Tibial nerve (tissue), 4 donors: ENCODE measurements at regions not wholly inside any gene's neighbourhood (a gene's known extent, or its start where the extent isn't known, plus 50 kb on each side); places are given as distances from the start of the nearest gene placed in this dataset.

ENCODE experiments used
- DNase-seq, 2 donors: peaks; one replicate each; pipeline ENCODE4 v3.0.0-alpha.2; 2019; ENCODE audit warnings: low spot score in 2 of 2
- H3K27ac ChIP-seq, 4 donors: fragments of 200-600 bp; sonication (generic) in 3 of 4; one replicate each; pipeline ENCODE4 v1.5.1; 2017 to 2019; ENCODE audit warnings: mild to moderate bottlenecking in 1 of 4
- H3K27me3 ChIP-seq, 2 donors: fragments of 200-600 bp; sonication (generic) in 1 of 2; one replicate each; pipeline versions ENCODE4 v1.5.1 to v1.6.0; 2017 to 2019
- H3K36me3 ChIP-seq, 3 donors: fragments of 200-600 bp; sonication (generic); one replicate each; pipeline ENCODE4 v1.5.1; 2018 to 2019
- H3K4me1 ChIP-seq, 4 donors: fragments of 200-600 bp; sonication (generic) in 3 of 4; one replicate each; pipeline ENCODE4 v1.5.1; 2017 to 2019
- H3K4me3 ChIP-seq, 4 donors: fragments of 200-600 bp; sonication (generic) in 3 of 4; one replicate each; pipeline ENCODE4 v1.5.1; 2017 to 2019; ENCODE audit warnings: mild to moderate bottlenecking in 1 of 4, moderate library complexity in 1 of 4
- H3K9me3 ChIP-seq, 4 donors: fragments of 200-600 bp; sonication (generic) in 3 of 4; one replicate each; pipeline ENCODE4 v1.5.1; 2017 to 2019
- EP300 ChIP-seq, 2 donors: sonication (generic); formaldehyde crosslinking; IDR thresholded peaks; one replicate each; pipeline ENCODE4 v1.6.1; 2017; ENCODE audit warnings: antibody characterized with exemption in 2 of 2, mild to moderate bottlenecking in 1 of 2
- POLR2A ChIP-seq, 2 donors: fragments of 450-650 bp; IDR thresholded peaks; one replicate each; pipeline ENCODE4 v1.6.1; 2017; ENCODE audit warnings: antibody characterized with exemption in 2 of 2, mild to moderate bottlenecking in 2 of 2, moderate library complexity in 2 of 2
- WGBS, 2 donors: methylation state at CpG; one replicate each; pipeline ENCODE4 v1.1.5; 2018; 5-methylcytosine and 5-hydroxymethylcytosine counted together
- TF ChIP-seq, protein P1 (sequence below), 5 experiments: fragments of 200-600 bp in 3 of 5; fragments of 450-650 bp in 2 of 5; sonication (generic) in 3 of 5; IDR thresholded peaks; one replicate each; pipeline ENCODE4 v1.5.1; 2016 to 2019; ENCODE audit warnings: antibody characterized with exemption in 5 of 5, mild to moderate bottlenecking in 3 of 5, moderate library complexity in 2 of 5

DNA sequence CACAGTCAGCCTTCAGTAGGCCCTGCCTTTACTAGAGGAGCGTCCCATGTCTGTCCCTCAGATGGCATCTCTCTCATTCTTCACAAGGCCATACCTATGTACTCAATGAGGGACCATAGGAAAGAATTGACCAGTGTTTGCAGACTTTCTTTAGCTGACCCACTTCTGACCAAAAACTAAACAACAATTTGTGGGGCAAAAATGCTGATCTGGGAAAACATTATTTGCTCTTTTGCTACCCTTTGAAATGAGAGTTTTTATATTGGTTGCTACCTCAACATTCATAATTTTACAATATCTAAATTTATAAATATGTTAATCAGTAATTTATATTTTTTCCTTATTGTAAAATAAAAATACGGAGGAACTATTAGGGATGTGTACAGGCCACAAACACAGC is 539.4 kb upstream of the GJE1 start:
- Histone ChIP-seq H3K4me1 (no peaks in the 10 kb centered on the region), H3K9me3 (no peaks in the 10 kb centered on the region), H3K27ac (no peak overlapping the region), H3K36me3 (no peaks in the 10 kb centered on the region), H3K27me3 (no peaks in the 10 kb centered on the region), H3K4me3 (no peak overlapping the region)
- TF ChIP-seq, protein P1, sequence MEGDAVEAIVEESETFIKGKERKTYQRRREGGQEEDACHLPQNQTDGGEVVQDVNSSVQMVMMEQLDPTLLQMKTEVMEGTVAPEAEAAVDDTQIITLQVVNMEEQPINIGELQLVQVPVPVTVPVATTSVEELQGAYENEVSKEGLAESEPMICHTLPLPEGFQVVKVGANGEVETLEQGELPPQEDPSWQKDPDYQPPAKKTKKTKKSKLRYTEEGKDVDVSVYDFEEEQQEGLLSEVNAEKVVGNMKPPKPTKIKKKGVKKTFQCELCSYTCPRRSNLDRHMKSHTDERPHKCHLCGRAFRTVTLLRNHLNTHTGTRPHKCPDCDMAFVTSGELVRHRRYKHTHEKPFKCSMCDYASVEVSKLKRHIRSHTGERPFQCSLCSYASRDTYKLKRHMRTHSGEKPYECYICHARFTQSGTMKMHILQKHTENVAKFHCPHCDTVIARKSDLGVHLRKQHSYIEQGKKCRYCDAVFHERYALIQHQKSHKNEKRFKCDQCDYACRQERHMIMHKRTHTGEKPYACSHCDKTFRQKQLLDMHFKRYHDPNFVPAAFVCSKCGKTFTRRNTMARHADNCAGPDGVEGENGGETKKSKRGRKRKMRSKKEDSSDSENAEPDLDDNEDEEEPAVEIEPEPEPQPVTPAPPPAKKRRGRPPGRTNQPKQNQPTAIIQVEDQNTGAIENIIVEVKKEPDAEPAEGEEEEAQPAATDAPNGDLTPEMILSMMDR (IDR thresholded peaks at IDR 0.05) = no peak
- TF ChIP-seq POLR2A (IDR thresholded peaks at IDR 0.05) (no peak), EP300 (IDR thresholded peaks at IDR 0.05) (no peak)
- DNase-seq = no peak
- WGBS, 2 donors = 93 to 94% methylated on average over 2 of the region's 2 CpGs

DNA sequence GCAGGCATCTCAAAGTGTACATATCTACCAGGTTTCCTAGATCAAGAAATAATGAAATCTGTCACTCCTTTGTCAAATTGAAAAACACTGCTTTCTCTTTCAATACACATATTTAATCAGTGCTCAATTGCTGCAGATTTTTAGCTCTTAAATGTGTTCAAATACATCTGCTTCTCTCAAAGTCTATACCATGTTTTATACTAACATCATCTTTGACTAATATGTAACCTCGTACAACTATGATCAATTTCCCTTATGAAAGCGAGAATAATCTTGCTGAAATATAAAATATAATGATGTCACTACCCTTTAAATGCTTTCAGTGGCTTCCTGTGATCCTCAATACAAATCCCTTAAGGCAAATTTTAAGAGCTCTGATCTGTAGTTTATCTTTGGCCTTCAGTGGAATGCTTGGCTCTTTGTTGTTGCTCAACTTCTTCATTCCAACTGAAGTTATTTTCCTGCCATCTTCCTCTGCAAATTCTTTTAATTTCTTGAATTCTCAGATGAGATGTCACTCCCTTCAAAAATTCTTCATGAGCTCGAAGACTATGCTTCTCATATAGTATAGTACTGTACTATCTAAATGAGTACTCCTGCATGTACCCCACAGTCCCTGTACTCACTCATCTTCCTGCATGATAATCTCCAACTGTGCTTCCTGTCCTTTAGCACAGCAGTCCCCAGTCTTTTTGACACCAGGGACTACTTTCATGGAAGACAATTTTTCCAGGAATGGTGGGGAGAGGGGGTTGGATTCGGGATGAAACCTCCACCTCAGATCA is 545.1 kb upstream of the GJE1 start:
- no peak overlapping the region for H3K27ac ChIP-seq
- H3K4me3 ChIP-seq = no peak overlapping the region
- H3K9me3 ChIP-seq = no peaks in the 10 kb centered on the region
- TF ChIP-seq EP300 (IDR thresholded peaks at IDR 0.05) = no peak
- TF ChIP-seq, protein P1 (IDR thresholded peaks at IDR 0.05) = no peak
- TF ChIP-seq POLR2A (IDR thresholded peaks at IDR 0.05) = no peak
- no peaks in the 10 kb centered on the region for H3K36me3 ChIP-seq
- WGBS, 2 donors = 59 to 61% methylated on average over 4 of the region's 4 CpGs
- H3K4me1 ChIP-seq = no peaks in the 10 kb centered on the region
- DNase-seq = no peak
- H3K27me3 ChIP-seq = no peaks in the 10 kb centered on the region

DNA sequence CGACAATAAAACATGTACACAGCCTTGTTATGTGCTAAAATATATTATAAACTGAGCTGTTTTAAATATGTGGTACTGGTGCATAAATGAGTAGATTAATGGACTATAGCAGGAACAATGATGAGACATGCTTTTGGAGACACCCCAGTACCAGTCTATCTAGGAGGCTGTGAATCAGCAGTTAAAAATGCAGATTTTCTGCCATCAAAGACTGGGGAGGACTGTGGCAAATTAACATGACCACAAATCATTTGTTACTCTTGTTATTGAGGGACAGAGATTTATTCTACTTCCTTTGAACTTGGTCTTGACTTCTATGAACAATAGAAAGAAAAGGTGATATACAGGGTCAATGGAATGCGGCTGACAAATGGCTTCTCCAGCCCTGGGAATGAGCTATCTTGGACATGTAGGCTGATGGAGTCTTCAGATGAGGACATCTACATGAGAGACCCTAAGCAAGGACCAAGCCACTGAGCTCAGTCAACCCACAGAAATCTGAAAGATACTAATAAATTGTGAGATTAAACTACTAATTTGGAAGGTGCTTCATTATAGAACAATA is 551.7 kb upstream of the GJE1 start:
- H3K27ac ChIP-seq = no peak overlapping the region
- TF ChIP-seq, protein P1 (IDR thresholded peaks at IDR 0.05) = no peak
- no peak for TF ChIP-seq POLR2A (IDR thresholded peaks at IDR 0.05)
- TF ChIP-seq EP300 (IDR thresholded peaks at IDR 0.05) = no peak
- no peaks in the 10 kb centered on the region for H3K36me3 ChIP-seq
- H3K4me1 ChIP-seq = no peaks in the 10 kb centered on the region
- H3K9me3 ChIP-seq = no peaks in the 10 kb centered on the region
- WGBS, 2 donors = 93 to 96% methylated on average over 2 of the region's 2 CpGs
- H3K4me3 ChIP-seq = no peak overlapping the region
- no peaks in the 10 kb centered on the region for H3K27me3 ChIP-seq
- DNase-seq = no peak

DNA sequence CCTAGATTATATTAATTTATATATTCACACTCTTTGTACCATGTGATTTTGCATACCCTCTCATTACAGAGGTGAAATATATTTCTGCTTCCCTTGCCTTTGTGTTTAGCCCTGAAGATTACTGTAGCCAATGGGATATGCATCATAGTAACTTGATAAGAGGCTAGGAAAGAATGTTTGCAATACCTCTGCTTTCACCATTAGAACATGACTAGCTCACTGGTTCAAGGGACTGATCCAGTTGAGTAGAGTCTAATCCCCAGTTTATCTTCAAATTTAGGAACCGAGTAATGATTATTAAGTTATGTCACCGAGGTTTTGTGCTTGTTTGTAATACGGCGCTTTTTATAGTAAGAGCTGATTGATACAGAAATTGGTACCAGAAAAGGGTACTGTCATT is 552.6 kb upstream of the GJE1 start:
- no peaks in the 10 kb centered on the region for H3K4me1 ChIP-seq
- H3K36me3 ChIP-seq = no peaks in the 10 kb centered on the region
- H3K27ac ChIP-seq = no peak overlapping the region
- H3K9me3 ChIP-seq = no peaks in the 10 kb centered on the region
- DNase-seq = no peak
- WGBS, 2 donors = 93 to 97% methylated on average over 4 of the region's 4 CpGs
- TF ChIP-seq EP300 (IDR thresholded peaks at IDR 0.05) (no peak), POLR2A (IDR thresholded peaks at IDR 0.05) (no peak)
- TF ChIP-seq, protein P1 (IDR thresholded peaks at IDR 0.05) = no peak
- H3K4me3 ChIP-seq = no peak overlapping the region
- no peaks in the 10 kb centered on the region for H3K27me3 ChIP-seq

DNA sequence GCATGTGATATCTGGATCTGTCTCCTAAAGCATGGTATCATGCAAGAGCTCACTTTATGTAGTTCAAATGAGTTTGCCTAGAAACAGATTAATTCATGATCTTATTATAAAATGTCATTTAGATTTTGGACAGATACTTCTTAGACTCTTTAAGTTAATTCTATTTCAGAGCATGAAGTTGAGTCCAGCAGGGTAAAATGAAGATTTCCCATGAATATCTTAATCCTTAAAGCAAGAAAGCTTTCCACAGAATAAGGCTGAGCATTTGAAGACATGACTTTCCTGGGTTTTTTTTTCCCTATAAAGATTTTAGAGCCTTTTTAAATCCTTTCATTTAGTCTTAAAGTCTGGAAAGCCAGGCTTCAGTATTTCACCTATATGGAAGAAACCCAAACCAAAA is 556.0 kb upstream of the GJE1 start:
- no peaks in the 10 kb centered on the region for H3K27me3 ChIP-seq
- no peaks in the 10 kb centered on the region for H3K9me3 ChIP-seq
- H3K36me3 ChIP-seq = no peaks in the 10 kb centered on the region
- no peaks in the 10 kb centered on the region for H3K4me1 ChIP-seq
- no peak for DNase-seq
- no peak for TF ChIP-seq EP300 (IDR thresholded peaks at IDR 0.05)
- TF ChIP-seq, protein P1 (IDR thresholded peaks at IDR 0.05) = no peak
- no peak for TF ChIP-seq POLR2A (IDR thresholded peaks at IDR 0.05)
- H3K4me3 ChIP-seq = no peak overlapping the region
- no peak overlapping the region for H3K27ac ChIP-seq
